Vagina (tissue), 2 donors: ENCODE measurements at regions not wholly inside any gene's neighbourhood (a gene's known extent, or its start where the extent isn't known, plus 50 kb on each side); places are given as distances from the start of the nearest gene placed in this dataset.
"Not testable (repeated sequence)": the region's sequence is repeated elsewhere in the genome, so short reads cannot be mapped to it uniquely, and the experiment has no call there.

Experiments
- DNase-seq, 2 donors: peaks; one replicate each; pipeline ENCODE4 v3.0.0-alpha.2; 2017; ENCODE audit errors: extremely low spot score in 2 of 2
- H3K27ac ChIP-seq: fragments of 200-600 bp; sonication (generic); one replicate; pipeline ENCODE4 v1.5.1; 2019
- H3K27me3 ChIP-seq: fragments of 200-600 bp; sonication (generic); one replicate; pipeline ENCODE4 v1.5.1; 2019
- H3K36me3 ChIP-seq, 2 donors: fragments of 200-600 bp; sonication (generic); one replicate each; pipeline ENCODE4 v1.5.1; 2017 to 2019
- H3K4me1 ChIP-seq: fragments of 200-600 bp; sonication (generic); one replicate; pipeline ENCODE4 v1.5.1; 2019
- H3K4me3 ChIP-seq, 2 donors: fragments of 200-600 bp; sonication (generic); 1 replicate in 1 of 2; 2 replicates in 1 of 2; pipeline ENCODE4 v1.5.1; 2016 to 2019
- H3K9me3 ChIP-seq: fragments of 200-600 bp; sonication (generic); one replicate; pipeline ENCODE4 v1.5.1; 2019
- POLR2A ChIP-seq, 2 donors: fragments of 450-650 bp; IDR thresholded peaks; one replicate each; pipeline ENCODE4 v1.6.1; 2017; ENCODE audit warnings: antibody characterized with exemption in 2 of 2, mild to moderate bottlenecking in 2 of 2, moderate library complexity in 2 of 2
- POLR2AphosphoS5 ChIP-seq, 2 donors: sonication (generic); formaldehyde crosslinking; IDR thresholded peaks; one replicate each; pipeline ENCODE4 v1.9.0; 2017; ENCODE audit warnings: antibody characterized with exemption in 2 of 2, mild to moderate bottlenecking in 2 of 2, low read depth in 1 of 2; ENCODE audit not compliant: insufficient read depth in 1 of 2
- intact Hi-C: fragments of 100-400 bp; cut with DNase I; formaldehyde crosslinking; loops from one replicate; pipeline ENCODE4 v1.15.1; 2023
- TF ChIP-seq, protein P1 (sequence below), 3 experiments: fragments of 450-650 bp in 2 of 3; fragments of 200-600 bp in 1 of 3; sonication (generic) in 1 of 3; IDR thresholded peaks; one replicate each; pipeline ENCODE4 v1.5.1; 2017 to 2019; ENCODE audit warnings: antibody characterized with exemption in 3 of 3, mild to moderate bottlenecking in 2 of 3, moderate library complexity in 2 of 3

DNA sequence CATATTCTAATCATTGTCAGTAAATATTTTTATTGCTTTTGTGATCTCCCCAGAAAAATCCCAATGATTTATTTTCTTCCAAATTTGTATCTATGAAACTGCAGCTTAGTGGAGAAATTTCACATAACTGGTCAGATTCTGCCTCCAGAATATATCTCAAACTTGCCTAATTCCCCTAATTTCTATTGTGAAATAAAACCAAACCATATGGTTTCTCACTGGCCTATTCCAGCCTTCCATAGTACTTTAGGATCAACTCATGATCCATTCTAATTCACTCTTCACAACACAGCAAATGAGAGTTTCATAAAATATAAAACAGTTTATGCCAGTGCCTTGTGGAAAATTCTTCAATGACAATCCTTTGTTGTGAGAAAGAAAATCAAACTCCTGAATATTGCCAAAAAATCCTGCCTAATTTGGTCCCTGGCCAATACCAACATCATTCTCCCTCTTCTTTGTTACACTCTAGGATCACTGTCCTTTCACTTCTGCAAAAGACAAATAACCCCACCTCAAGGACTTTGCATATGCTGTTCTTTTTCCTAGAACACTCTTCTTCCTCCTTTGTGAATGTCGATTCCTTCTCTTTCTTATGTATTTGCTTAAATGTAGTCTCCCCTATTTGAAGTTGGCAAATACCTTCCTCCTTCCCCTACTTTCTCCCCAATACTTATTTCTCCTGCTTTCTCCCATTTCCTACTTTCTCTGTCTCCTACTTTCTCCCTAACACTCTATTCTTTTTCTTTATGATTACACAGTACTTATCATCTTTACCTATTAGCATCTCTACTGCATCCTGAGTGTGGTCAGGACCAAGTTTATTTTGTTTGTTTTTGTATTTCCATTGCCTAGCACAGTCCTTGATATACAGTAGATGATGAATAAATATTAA lies 587.5 kb downstream of the RFPL4B start:
- Histone ChIP-seq H3K9me3 (no peaks in the 10 kb centered on the region), H3K27me3 (no peaks in the 10 kb centered on the region), H3K36me3 (no peaks in the 10 kb centered on the region), H3K4me1 (no peaks in the 10 kb centered on the region), H3K27ac (no peak overlapping the region), H3K4me3 (no peak overlapping the region)
- TF ChIP-seq POLR2AphosphoS5 (IDR thresholded peaks at IDR 0.05; ENCODE audit: insufficient read depth in 1 of 2, low read depth in 1 of 2) = no peak
- TF ChIP-seq, protein P1, sequence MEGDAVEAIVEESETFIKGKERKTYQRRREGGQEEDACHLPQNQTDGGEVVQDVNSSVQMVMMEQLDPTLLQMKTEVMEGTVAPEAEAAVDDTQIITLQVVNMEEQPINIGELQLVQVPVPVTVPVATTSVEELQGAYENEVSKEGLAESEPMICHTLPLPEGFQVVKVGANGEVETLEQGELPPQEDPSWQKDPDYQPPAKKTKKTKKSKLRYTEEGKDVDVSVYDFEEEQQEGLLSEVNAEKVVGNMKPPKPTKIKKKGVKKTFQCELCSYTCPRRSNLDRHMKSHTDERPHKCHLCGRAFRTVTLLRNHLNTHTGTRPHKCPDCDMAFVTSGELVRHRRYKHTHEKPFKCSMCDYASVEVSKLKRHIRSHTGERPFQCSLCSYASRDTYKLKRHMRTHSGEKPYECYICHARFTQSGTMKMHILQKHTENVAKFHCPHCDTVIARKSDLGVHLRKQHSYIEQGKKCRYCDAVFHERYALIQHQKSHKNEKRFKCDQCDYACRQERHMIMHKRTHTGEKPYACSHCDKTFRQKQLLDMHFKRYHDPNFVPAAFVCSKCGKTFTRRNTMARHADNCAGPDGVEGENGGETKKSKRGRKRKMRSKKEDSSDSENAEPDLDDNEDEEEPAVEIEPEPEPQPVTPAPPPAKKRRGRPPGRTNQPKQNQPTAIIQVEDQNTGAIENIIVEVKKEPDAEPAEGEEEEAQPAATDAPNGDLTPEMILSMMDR (IDR thresholded peaks at IDR 0.05) = no peak
- no peak for TF ChIP-seq POLR2A (IDR thresholded peaks at IDR 0.05)
- intact Hi-C loops = no loop called here
- DNase-seq = no peak

DNA sequence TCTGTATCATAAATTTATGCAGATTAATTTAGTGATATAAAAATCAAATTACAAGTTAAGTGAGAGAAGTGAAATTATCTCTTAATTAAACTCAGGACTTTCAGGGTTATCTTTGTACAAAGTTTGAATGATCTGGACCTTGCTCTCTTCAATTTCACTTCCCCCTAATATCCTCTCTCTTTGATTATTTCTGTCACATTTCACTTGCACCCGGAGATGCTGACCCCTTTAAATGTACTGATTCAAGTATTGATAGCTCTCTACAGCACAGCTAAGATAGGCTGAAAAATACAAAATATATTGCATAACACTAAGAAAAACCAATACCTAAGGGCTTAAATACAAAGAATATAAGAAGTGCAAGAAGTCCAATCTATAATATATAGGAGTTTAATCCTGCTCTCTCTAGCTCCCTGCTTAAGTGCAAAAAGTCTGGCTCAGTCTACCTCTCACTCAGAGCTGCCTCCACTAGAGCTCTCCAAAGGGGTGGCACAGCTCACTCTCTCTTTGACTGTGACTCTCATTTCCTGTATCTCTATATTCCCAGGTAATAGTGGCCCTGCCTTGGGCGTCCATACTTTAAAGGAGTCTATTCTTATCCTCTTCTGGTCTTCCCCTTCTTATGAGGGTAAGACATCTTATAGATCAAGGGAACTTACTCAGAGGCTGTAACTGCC lies 588.4 kb downstream of the RFPL4B start:
- DNase-seq = no peak
- Histone ChIP-seq H3K27me3 (no peaks in the 10 kb centered on the region), H3K4me1 (no peaks in the 10 kb centered on the region), H3K4me3 (no peak overlapping the region), H3K27ac (no peak overlapping the region), H3K9me3 (no peaks in the 10 kb centered on the region), H3K36me3 (no peaks in the 10 kb centered on the region)
- intact Hi-C loops = no loop called here
- no peak for TF ChIP-seq POLR2AphosphoS5 (IDR thresholded peaks at IDR 0.05; ENCODE audit: insufficient read depth in 1 of 2, low read depth in 1 of 2)
- TF ChIP-seq, protein P1 (IDR thresholded peaks at IDR 0.05) = no peak
- no peak for TF ChIP-seq POLR2A (IDR thresholded peaks at IDR 0.05)

DNA sequence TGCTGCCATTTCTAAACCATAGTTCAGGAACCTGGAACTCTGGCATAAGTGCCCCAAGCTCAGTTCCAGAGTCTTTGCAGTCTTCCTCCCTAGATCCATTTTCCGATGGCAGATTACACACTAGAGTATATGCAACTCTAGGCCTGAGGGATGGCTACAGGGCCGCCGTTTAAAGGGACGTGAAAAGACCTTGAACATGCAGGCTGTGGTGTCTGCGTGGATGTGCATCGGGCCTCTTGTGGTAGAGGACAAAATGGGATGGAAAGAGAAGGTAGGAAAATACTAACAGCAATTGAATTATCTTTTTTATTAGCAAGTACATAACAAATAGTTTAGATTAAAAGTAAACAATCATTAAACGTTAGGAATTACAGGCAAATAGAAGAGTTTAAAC lies 588.9 kb downstream of the RFPL4B start:
- no peak for DNase-seq
- Histone ChIP-seq H3K4me3 (no peak overlapping the region), H3K27ac (no peak overlapping the region), H3K4me1 (no peaks in the 10 kb centered on the region), H3K9me3 (no peaks in the 10 kb centered on the region), H3K27me3 (no peaks in the 10 kb centered on the region), H3K36me3 (no peaks in the 10 kb centered on the region)
- intact Hi-C loops = no loop called here
- TF ChIP-seq POLR2A (IDR thresholded peaks at IDR 0.05) = no peak
- no peak for TF ChIP-seq POLR2AphosphoS5 (IDR thresholded peaks at IDR 0.05; ENCODE audit: insufficient read depth in 1 of 2, low read depth in 1 of 2)
- TF ChIP-seq, protein P1 (IDR thresholded peaks at IDR 0.05) = no peak

DNA sequence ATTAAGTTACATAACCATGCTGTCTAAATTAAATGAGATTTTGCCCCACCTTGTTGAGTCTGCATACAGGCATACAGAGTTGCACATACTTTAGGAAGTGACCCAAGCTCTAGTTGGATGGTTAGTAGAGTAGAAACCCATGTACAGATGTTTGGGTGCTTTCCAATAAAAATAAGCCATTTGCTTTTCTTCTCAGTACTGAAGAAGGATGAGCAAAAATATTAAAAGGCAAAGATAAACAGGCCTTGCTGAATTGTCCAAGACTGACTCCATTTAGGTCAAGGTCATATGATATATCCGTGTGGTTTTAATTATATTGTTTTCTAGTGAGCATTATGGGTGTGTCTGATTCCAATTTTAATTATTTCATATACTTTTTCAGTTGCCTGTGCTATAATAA lies 589.4 kb downstream of the RFPL4B start:
- Histone ChIP-seq H3K27me3 (no peaks in the 10 kb centered on the region), H3K36me3 (no peaks in the 10 kb centered on the region), H3K4me3 (no peak overlapping the region), H3K27ac (no peak overlapping the region), H3K4me1 (no peaks in the 10 kb centered on the region), H3K9me3 (no peaks in the 10 kb centered on the region)
- intact Hi-C loops = no loop called here
- no peak for DNase-seq
- TF ChIP-seq POLR2A (IDR thresholded peaks at IDR 0.05) = no peak
- no peak for TF ChIP-seq POLR2AphosphoS5 (IDR thresholded peaks at IDR 0.05; ENCODE audit: insufficient read depth in 1 of 2, low read depth in 1 of 2)

DNA sequence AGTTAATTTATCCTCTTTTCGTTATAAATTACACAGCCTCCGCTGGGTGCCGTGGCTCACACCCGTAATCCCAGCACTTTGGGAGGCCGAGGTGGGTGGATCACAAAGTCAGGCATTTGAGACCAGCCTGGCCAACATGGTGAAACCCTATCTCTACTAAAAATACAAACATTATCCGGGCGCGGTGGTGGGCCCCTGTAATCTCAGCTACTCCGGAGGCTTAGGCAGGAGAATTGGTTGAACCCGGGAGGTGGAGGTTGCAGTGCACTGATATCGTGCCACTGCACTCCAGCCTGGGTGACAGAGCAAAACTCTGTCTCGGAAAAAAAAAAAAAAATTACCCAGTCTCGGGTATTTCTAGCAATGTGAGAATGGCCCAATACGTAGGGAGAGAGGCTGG lies 590.6 kb downstream of the RFPL4B start:
- DNase-seq, intact Hi-C loops, H3K27ac ChIP-seq, H3K9me3 ChIP-seq, H3K4me3 ChIP-seq, H3K36me3 ChIP-seq, H3K4me1 ChIP-seq, H3K27me3 ChIP-seq: not testable (repeated sequence)

DNA sequence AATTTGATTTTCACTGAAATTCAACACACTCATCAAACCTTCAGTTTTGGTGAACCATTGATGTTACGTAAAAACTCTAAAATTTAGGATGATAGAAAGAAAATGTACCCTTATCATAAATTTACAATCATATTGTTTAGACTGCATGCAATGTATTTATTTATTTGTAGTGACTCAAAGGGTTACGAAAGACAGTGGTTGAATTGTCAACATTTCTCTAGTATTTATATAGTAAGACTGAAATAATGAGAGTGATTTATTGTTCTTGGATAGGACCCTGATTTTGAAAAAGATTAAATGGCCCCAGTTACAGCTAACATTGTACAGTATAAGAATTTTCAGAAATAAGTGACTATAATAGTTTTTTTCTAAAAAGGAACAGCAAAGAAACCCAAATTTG lies 591.5 kb downstream of the RFPL4B start:
- Histone ChIP-seq H3K27me3 (no peaks in the 10 kb centered on the region), H3K9me3 (no peaks in the 10 kb centered on the region), H3K4me1 (no peaks in the 10 kb centered on the region), H3K4me3 (no peak overlapping the region), H3K27ac (no peak overlapping the region), H3K36me3 (no peaks in the 10 kb centered on the region)
- TF ChIP-seq, protein P1 (IDR thresholded peaks at IDR 0.05) = no peak
- TF ChIP-seq POLR2AphosphoS5 (IDR thresholded peaks at IDR 0.05; ENCODE audit: insufficient read depth in 1 of 2, low read depth in 1 of 2) (no peak), POLR2A (IDR thresholded peaks at IDR 0.05) (no peak)
- no peak for DNase-seq
- intact Hi-C loops = no loop called here
